ENCODE measurements at regions not wholly inside any gene's neighbourhood (a gene's known extent, or its start where the extent isn't known, plus 50 kb on each side); places are given as distances from the start of the nearest gene placed in this dataset.

DNA sequence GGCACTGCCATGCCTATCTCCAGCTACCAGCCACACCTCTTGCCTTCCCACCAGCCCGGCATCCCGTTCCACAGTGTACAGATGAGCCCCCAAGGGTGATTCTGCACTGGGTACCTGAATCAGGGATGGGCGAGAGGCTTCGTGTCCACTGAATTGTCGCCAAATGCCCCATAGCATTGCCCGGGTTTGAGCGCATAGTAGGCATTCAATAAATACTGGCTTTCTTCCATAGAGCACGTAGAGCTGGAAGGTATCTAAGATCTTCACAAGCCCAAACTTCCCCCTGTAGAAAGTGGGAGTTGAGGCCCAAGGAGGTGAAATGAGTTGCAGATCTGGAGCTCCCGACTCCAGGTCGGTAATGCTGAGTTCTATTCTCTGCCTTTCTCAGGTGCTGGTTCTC, 358.7 kb downstream of the LPIN1 start:
- ChIA-PET POLR2A (no interaction called here), CTCF (no interaction called here), RAD21 (ENCODE audit: low non-redundant PET in 1 of 2, low total read pairs in 2 of 2, uncharacterized antibody in 2 of 2, unreplicated experiment in 2 of 2) (no interaction called here)
- Histone ChIP-seq H3K4me1 (ENCODE audit: control insufficient read depth in 1 of 2, insufficient read depth in 2 of 2, low read length in 2 of 2) (peaks cover 0 to 6% of the 10 kb centered on the region in 2 experiments; a peak in 2 of 4 replicates), H3K9me3 (ENCODE audit: control insufficient read depth in 1 of 2, insufficient read depth in 1 of 2, low read depth in 1 of 2, low read length in 2 of 2) (no peaks in the 10 kb centered on the region), H3K27ac (ENCODE audit: low read depth, low read length) (no peak overlapping the region), H4K20me1 (ENCODE audit: insufficient read depth) (no peaks in the 10 kb centered on the region), H3K9ac (ENCODE audit: low read length) (no peak overlapping the region), H3K4me2 (ENCODE audit: low read length) (no peak overlapping the region), H3K27me3 (ENCODE audit: insufficient read depth, low read length) (no peaks in the 10 kb centered on the region), H3K79me2 (ENCODE audit: insufficient read depth, low read length) (no peaks in the 10 kb centered on the region), H2AFZ (ENCODE audit: low read depth, low read length, poor library complexity, severe bottlenecking) (no peak overlapping the region), H3K9me2 (ENCODE audit: insufficient read depth) (no peaks in the 10 kb centered on the region), H3K36me3 (ENCODE audit: control insufficient read depth in 1 of 2, insufficient read depth in 2 of 2, low read length in 2 of 2) (no peaks in the 10 kb centered on the region), H3K4me3 (replicated peaks in 1 of 2; ENCODE audit: low read depth in 1 of 2, low read length in 2 of 2) (no peak overlapping the region)
- ATAC-seq (no peak), DNase-seq (ENCODE audit: low read depth, low spot score) (no peak)
- no TSS peak for BruUV-seq (replicated peaks)
- no peak for TF ChIP-seq TCF7L2 (IDR thresholded peaks at IDR 0.05; ENCODE audit: borderline replicate concordance, extremely low read depth, insufficient read depth, insufficient read length)
- TF ChIP-seq YY1 (IDR thresholded peaks at IDR 0.05; ENCODE audit: extremely low read depth, insufficient replicate concordance, low read depth, low read length): no peak
- TF ChIP-seq SP1 (IDR thresholded peaks at IDR 0.05; ENCODE audit: low read depth): no peak
- TF ChIP-seq, protein P1, sequence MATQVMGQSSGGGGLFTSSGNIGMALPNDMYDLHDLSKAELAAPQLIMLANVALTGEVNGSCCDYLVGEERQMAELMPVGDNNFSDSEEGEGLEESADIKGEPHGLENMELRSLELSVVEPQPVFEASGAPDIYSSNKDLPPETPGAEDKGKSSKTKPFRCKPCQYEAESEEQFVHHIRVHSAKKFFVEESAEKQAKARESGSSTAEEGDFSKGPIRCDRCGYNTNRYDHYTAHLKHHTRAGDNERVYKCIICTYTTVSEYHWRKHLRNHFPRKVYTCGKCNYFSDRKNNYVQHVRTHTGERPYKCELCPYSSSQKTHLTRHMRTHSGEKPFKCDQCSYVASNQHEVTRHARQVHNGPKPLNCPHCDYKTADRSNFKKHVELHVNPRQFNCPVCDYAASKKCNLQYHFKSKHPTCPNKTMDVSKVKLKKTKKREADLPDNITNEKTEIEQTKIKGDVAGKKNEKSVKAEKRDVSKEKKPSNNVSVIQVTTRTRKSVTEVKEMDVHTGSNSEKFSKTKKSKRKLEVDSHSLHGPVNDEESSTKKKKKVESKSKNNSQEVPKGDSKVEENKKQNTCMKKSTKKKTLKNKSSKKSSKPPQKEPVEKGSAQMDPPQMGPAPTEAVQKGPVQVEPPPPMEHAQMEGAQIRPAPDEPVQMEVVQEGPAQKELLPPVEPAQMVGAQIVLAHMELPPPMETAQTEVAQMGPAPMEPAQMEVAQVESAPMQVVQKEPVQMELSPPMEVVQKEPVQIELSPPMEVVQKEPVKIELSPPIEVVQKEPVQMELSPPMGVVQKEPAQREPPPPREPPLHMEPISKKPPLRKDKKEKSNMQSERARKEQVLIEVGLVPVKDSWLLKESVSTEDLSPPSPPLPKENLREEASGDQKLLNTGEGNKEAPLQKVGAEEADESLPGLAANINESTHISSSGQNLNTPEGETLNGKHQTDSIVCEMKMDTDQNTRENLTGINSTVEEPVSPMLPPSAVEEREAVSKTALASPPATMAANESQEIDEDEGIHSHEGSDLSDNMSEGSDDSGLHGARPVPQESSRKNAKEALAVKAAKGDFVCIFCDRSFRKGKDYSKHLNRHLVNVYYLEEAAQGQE (IDR thresholded peaks at IDR 0.05; ENCODE audit: low read depth): no peak
- no peak for TF ChIP-seq RAD21 (IDR thresholded peaks at IDR 0.05; ENCODE audit: low read depth)
- TF ChIP-seq, protein P2, sequence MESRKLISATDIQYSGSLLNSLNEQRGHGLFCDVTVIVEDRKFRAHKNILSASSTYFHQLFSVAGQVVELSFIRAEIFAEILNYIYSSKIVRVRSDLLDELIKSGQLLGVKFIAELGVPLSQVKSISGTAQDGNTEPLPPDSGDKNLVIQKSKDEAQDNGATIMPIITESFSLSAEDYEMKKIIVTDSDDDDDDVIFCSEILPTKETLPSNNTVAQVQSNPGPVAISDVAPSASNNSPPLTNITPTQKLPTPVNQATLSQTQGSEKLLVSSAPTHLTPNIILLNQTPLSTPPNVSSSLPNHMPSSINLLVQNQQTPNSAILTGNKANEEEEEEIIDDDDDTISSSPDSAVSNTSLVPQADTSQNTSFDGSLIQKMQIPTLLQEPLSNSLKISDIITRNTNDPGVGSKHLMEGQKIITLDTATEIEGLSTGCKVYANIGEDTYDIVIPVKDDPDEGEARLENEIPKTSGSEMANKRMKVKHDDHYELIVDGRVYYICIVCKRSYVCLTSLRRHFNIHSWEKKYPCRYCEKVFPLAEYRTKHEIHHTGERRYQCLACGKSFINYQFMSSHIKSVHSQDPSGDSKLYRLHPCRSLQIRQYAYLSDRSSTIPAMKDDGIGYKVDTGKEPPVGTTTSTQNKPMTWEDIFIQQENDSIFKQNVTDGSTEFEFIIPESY (IDR thresholded peaks at IDR 0.05; ENCODE audit: extremely low read depth, insufficient replicate concordance, low read length): no peak
- TF ChIP-seq SRF (IDR thresholded peaks at IDR 0.05; ENCODE audit: low read depth): no peak
- TF ChIP-seq ELF1 (IDR thresholded peaks at IDR 0.05; ENCODE audit: borderline replicate concordance, low read depth): no peak
- TF ChIP-seq POLR2AphosphoS5 (IDR thresholded peaks at IDR 0.05; ENCODE audit: low read depth, low read length): no peak
- no peak for TF ChIP-seq JUND (IDR thresholded peaks at IDR 0.05)
- TF ChIP-seq CBX3 (IDR thresholded peaks at IDR 0.05; ENCODE audit: low read depth): no peak
- TF ChIP-seq EZH2phosphoT487 (IDR thresholded peaks at IDR 0.05; ENCODE audit: borderline replicate concordance): no peak
- intact Hi-C loops (cut with micrococcal nuclease): no loop called here
